Memory B cell (primary cell): ENCODE measurements at regions not wholly inside any gene's neighbourhood (a gene's known extent, or its start where the extent isn't known, plus 50 kb on each side); places are given as distances from the start of the nearest gene placed in this dataset.
A peak's percentile ranks its signal among the peaks of the same experiment; 100 is the strongest.
"Not testable (repeated sequence)": the region's sequence is repeated elsewhere in the genome, so short reads cannot be mapped to it uniquely, and the experiment has no call there.

ENCODE experiments used
- ATAC-seq: fragments of 150-1000 bp; cut with Tn5 transposase; 2 replicates; pipeline ENCODE4 v1.10.0; 2021; ENCODE audit warnings: low read depth, mild to moderate bottlenecking, moderate library complexity
- DNase-seq, 2 donors: peaks; one replicate each; pipeline ENCODE4 v3.0.0; 2022; ENCODE audit warnings: low spot score in 2 of 2
- H3K27ac Mint-ChIP-seq: one replicate; pipeline ENCODE4 v1.8.0; 2022; ENCODE audit warnings: mild to moderate bottlenecking, moderate library complexity, mixed read lengths
- H3K27me3 Mint-ChIP-seq: one replicate; pipeline ENCODE4 v1.8.0; 2022; ENCODE audit warnings: mixed read lengths
- H3K36me3 Mint-ChIP-seq: one replicate; pipeline ENCODE4 v1.8.0; 2022; ENCODE audit warnings: mild to moderate bottlenecking, mixed read lengths
- H3K4me1 Mint-ChIP-seq: one replicate; pipeline ENCODE4 v1.8.0; 2022; ENCODE audit warnings: mixed read lengths
- H3K4me3 Mint-ChIP-seq: one replicate; pipeline ENCODE4 v1.8.0; 2022; ENCODE audit warnings: mild to moderate bottlenecking, moderate library complexity, mixed read lengths
- H3K9me3 Mint-ChIP-seq: one replicate; pipeline ENCODE4 v1.8.0; 2022; ENCODE audit warnings: mixed read lengths

DNA sequence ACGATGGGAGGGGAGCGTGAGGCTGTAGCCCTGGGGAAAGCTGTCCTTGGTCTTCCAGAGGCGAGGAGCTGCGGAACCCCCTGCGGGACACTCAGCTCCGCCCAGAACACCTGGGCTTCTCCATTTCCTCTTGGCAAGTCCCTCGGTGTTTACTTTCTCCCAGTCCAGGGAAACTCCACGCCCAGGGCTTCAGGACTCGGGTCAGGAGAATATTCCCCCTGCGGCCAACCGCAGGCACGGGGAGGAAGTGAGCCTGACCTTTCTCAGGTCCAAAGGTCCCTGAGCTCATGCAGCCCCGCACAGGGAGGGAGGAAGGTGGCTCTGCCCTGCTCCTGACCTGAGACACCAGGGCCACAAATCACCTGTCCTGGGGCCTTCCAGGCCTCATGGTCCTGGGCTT is 5435.9 kb upstream of the TPTE start:
- not testable (repeated sequence) for H3K9me3 Mint-ChIP-seq, H3K27ac Mint-ChIP-seq, H3K4me3 Mint-ChIP-seq, H3K36me3 Mint-ChIP-seq, DNase-seq, H3K27me3 Mint-ChIP-seq, ATAC-seq, H3K4me1 Mint-ChIP-seq

DNA sequence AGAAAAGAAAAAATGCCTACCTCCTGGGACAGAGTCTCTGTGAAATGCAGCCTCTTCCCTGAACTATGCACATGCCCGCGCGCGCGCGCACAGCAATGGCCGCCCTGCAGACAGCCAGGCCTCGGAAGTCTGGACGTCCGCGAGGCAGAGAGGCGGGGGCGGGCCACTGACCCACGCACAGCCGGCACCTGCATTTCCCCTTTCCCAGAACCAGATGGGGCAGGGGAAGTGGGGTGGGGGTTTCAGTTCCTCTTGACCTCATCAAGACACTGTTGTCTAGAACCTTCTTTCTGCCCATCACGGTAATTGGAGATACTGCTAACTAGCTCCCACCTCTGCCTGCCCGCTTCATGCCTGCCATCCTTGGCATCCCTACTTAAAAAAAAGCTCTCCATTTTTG is 5435.0 kb upstream of the TPTE start:
- not testable (repeated sequence) for H3K36me3 Mint-ChIP-seq, H3K4me1 Mint-ChIP-seq, H3K9me3 Mint-ChIP-seq, H3K4me3 Mint-ChIP-seq, H3K27me3 Mint-ChIP-seq, H3K27ac Mint-ChIP-seq
- peak; percentile 84 for ATAC-seq
- peak in 1 of 2 donors; percentile 18 for DNase-seq

- not testable (repeated sequence) for H3K4me1 Mint-ChIP-seq, DNase-seq, H3K36me3 Mint-ChIP-seq, H3K9me3 Mint-ChIP-seq, H3K27ac Mint-ChIP-seq, ATAC-seq, H3K4me3 Mint-ChIP-seq, H3K27me3 Mint-ChIP-seq
Measured at GRCh38 chr21:5088820-5089219, 5432.6 kb upstream of the TPTE start.

DNA sequence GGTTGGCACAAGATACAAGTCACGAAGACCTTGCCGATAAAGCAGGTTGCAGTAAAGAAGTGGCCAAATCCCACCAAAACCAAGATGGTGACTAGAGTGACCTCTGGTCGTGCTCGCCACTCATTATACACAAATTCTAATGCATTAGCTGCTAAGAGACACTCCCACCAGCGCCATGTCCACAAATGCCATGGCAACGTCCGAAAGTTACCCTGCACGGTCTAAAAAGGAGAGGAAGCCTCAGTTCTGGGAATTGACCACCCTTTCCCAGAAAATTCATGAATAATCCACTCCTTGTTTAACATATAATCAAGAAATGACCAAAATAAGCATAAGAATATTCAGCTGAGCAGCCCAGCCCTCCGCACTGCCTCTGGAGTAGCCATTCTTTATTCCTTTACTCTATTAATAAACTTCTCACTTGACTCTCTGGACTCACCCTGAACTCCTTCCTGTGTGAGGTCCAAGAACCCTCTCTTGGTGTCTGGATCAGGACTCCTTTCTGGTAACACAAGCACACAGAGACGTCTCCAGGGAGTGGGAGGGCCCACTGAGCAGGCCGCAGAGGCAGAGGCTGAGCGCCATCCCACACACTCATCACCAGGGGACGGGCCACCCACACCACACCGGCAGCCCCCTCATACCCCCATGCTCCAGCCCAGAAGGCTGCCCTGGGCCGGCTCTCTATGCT is 5431.8 kb upstream of the TPTE start:
- H3K27ac Mint-ChIP-seq, H3K36me3 Mint-ChIP-seq, ATAC-seq, H3K27me3 Mint-ChIP-seq, H3K4me3 Mint-ChIP-seq, H3K4me1 Mint-ChIP-seq, DNase-seq, H3K9me3 Mint-ChIP-seq: not testable (repeated sequence)

DNA sequence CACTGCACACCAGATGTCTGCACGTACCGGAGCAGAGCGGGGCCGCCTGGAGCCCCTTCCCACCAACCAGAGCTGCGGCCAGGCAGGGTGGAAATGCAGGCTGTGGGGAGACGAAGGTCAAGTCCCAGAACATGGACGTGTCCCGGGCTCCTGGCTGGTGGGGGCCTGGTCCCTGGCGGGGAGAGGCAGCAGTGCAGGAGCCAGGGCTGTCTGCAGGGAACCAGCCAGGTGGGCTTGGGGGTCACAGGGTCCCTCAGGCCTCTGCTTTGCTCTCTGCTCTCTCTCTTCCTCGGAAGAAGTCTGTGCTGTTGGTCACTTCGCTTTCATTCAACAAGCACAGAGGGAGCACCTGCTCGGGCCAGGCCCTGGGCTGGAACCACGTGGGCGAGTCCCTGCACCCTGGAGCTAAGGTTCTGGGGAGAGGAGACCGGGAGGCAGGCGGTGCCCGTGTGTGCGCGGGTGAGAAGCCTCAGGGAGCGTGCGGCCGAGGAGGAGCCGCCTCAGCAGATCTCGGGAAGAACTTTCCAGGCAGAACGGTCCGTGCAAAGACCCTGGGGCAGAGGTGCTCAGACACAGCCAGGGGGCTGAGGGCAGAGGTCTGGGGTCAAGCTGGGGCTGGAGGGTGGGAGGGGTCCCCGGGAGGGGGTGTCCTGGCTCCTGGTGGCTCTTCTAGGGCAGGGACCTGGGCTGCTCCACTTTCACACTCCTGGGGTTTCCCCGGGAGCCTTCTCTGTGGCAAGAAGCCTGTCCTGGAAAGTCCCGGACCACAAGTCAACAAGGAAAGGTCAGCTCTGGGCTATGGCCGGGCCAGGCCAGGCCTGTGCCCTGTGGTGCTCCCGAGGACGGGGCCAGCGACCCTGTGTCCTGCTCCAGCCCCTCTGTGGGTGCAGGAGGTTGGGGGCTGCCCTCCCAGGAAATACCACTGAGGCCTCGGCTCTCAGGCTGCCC is 5431.0 kb upstream of the TPTE start:
- not testable (repeated sequence) for H3K36me3 Mint-ChIP-seq, H3K4me3 Mint-ChIP-seq, DNase-seq, H3K27ac Mint-ChIP-seq, ATAC-seq, H3K4me1 Mint-ChIP-seq, H3K9me3 Mint-ChIP-seq, H3K27me3 Mint-ChIP-seq

DNA sequence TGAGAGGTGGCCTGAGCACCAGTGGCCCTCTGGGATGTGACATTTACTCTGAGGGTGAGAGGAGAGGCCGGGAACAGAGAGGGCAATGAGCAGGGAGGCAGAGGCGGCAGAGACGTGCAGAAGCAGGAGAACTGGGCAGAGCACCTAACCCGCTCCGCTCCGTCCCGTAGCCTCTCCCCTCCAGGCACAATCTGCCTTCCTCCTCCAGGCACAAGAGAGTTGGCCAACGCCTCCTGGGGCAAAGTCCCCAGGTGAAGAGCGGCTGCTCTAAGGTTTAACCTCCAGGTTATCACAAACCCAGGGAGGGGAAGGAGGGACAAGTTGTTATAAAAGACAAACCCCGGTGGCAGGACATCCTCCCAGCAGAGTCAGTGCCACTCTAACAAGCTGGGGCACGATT is 5430.1 kb upstream of the TPTE start:
- not testable (repeated sequence) for DNase-seq, H3K4me3 Mint-ChIP-seq, H3K27me3 Mint-ChIP-seq, H3K36me3 Mint-ChIP-seq, H3K9me3 Mint-ChIP-seq, H3K27ac Mint-ChIP-seq, H3K4me1 Mint-ChIP-seq, ATAC-seq

DNA sequence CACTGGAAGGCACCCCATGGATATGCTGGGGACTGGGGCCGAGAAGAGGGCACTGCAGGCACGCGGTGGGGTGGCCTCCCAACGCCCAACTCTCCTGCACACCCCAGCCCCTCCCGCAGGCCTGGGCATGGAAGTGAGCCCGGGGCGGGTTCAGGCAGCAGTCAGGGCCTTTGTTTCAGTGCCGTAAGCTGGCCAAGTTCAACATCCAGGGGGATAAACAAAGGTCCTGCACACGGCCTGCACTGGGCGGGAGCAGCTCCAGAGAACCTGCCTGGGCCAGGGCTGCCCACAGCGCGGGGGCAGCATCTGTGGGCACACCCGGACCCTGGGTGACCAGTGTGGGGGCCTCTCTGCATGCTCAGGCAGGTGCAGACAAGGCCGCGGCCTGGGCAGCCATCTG is 5425.8 kb upstream of the TPTE start:
- not testable (repeated sequence) for DNase-seq, H3K9me3 Mint-ChIP-seq, H3K27ac Mint-ChIP-seq, H3K27me3 Mint-ChIP-seq, H3K4me3 Mint-ChIP-seq, H3K36me3 Mint-ChIP-seq, ATAC-seq, H3K4me1 Mint-ChIP-seq

- H3K4me3 Mint-ChIP-seq, H3K27me3 Mint-ChIP-seq, DNase-seq, H3K4me1 Mint-ChIP-seq, H3K27ac Mint-ChIP-seq, ATAC-seq, H3K36me3 Mint-ChIP-seq, H3K9me3 Mint-ChIP-seq: not testable (repeated sequence)
Measured at GRCh38 chr21:5098010-5098743, 5423.2 kb upstream of the TPTE start.

- not testable (repeated sequence) for H3K27me3 Mint-ChIP-seq, H3K9me3 Mint-ChIP-seq, H3K36me3 Mint-ChIP-seq, H3K27ac Mint-ChIP-seq, ATAC-seq, DNase-seq, H3K4me3 Mint-ChIP-seq, H3K4me1 Mint-ChIP-seq
Measured at GRCh38 chr21:5100604-5101174, 5420.7 kb upstream of the TPTE start.

- not testable (repeated sequence) for H3K9me3 Mint-ChIP-seq, H3K36me3 Mint-ChIP-seq, H3K4me1 Mint-ChIP-seq, H3K27me3 Mint-ChIP-seq
- peak overlapping the region; percentile 72 for H3K4me3 Mint-ChIP-seq
- DNase-seq (peak; percentile 49 to 82), ATAC-seq (peak; percentile 74)
- H3K27ac Mint-ChIP-seq: peak overlapping the region; percentile 96
Measured at GRCh38 chr21:5101749-5102148, 5419.6 kb upstream of the TPTE start.

DNA sequence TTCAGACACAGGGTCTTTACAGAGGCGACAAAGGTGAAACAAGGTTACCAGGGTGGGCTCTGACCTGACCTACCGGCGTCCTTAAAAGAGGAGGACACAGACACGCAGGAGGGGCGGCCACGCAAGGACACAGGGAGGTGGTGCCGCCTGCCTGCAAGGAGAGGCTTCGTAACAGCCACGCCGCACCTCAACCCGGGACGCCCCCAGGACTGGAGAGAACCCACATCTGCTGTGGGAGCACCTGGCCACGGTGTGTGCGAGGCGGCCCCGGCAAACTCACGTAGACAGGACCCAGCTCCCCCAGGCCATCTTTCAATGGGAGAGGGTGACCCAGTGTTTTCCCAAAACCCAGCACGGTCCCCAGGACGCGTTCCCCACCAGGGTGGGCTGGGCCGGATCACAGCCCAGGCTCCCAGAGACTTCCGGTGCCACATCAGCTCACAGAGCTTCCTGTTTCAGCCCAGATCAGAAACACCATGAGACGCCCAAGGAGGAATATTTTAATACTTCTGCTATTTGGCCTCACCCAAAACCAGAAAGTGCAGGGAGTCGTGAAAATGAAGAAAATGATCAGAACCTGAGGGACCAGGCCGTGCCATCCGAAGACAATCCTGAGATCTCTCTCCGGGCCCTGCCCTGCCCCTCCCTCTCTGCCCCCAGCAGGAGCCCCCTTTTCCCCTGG is 5417.4 kb upstream of the TPTE start:
- peak; percentile 8 for ATAC-seq
- peak overlapping the region; percentile 55 for H3K4me3 Mint-ChIP-seq
- not testable (repeated sequence) for H3K9me3 Mint-ChIP-seq, H3K36me3 Mint-ChIP-seq, DNase-seq, H3K4me1 Mint-ChIP-seq, H3K27me3 Mint-ChIP-seq
- H3K27ac Mint-ChIP-seq: peak overlapping the region; percentile 94

DNA sequence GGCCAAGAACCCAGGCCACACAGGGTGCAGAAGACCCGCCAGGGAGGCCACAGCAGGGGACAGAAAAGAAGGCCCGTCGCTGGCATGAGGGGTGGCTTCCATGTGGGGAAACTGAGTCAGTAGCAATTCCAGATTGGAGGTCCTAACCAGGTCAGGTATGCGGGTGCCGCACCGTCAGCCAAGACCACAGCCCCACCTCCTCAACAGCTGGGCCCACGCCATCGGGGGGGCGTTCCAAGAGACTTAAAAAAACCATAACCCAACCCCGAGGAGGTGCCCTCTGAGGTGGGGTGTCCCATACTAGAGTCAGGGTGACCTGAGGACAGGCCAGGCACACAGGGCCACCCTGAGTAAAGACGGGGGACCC is 5416.8 kb upstream of the TPTE start:
- H3K4me3 Mint-ChIP-seq, H3K36me3 Mint-ChIP-seq, H3K4me1 Mint-ChIP-seq, H3K9me3 Mint-ChIP-seq, H3K27me3 Mint-ChIP-seq, DNase-seq, ATAC-seq: not testable (repeated sequence)
- peak overlapping the region; percentile 94 for H3K27ac Mint-ChIP-seq

DNA sequence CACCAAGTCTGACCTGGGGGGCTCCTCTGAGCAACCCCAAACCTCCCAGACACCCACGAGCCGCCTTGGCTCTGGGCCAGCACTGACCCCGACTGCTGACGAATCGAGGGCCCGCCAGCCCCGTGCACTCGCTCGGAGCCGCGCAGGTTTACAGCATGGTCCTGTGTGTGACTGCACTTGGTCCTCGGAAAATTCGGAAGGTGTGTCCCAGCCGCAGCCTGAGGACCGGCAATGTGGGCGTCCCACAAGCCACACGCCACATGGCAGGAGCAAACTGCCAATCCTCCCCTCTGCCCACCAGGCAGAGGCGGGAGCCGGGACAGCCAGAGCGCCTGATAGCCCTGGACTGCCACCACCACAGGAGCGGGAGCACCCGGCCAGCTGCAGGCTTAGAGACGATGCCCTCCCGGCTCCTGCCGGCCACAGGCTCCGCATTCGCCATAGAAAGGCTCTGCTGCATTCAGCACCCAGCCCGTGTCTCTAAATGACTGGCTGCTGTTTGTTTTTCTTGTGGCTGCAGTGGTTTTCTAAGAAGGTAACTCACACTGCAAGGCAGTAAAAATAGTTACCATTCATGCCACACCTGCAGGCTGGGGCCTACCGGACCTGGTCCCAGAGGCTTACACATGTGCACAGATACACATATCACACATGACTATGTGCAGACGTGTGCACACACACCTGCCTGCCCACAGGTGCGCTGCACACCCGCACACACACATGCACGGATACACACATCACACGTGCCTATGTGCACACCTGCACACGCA is 5415.3 kb upstream of the TPTE start:
- H3K4me3 Mint-ChIP-seq, H3K27me3 Mint-ChIP-seq, DNase-seq, H3K27ac Mint-ChIP-seq, H3K4me1 Mint-ChIP-seq, H3K36me3 Mint-ChIP-seq, H3K9me3 Mint-ChIP-seq: not testable (repeated sequence)
- peak; percentile 42 for ATAC-seq
